DOHH2 (cell line): ENCODE measurements at regions not wholly inside any gene's neighbourhood (a gene's known extent, or its start where the extent isn't known, plus 50 kb on each side); places are given as distances from the start of the nearest gene placed in this dataset.

ENCODE experiments used
- H3F3A ChIP-seq: fragments of 200-600 bp; sonication (generic), shearing (Covaris generic); 2 replicates; pipeline ENCODE4 v1.6.0; 2016; ENCODE audit warnings: antibody characterized with exemption, mild to moderate bottlenecking; ENCODE audit not compliant: control insufficient read depth, insufficient read depth
- H3K27ac ChIP-seq: fragments of 200-600 bp; sonication (generic); 2 replicates; pipeline ENCODE4 v1.5.1; 2014; ENCODE audit warnings: low read depth, mild to moderate bottlenecking, low read length, moderate library complexity
- H3K27me3 ChIP-seq: fragments of 200-600 bp; sonication (generic); 2 replicates; pipeline ENCODE4 v1.6.1; 2014; ENCODE audit warnings: mild to moderate bottlenecking, low read length, mixed read lengths; ENCODE audit not compliant: control insufficient read depth
- H3K36me3 ChIP-seq: fragments of 200-600 bp; sonication (generic); 2 replicates; pipeline ENCODE4 v1.6.1; 2014; ENCODE audit warnings: mild to moderate bottlenecking, low read length, moderate library complexity, mixed read lengths; ENCODE audit not compliant: control insufficient read depth
- H3K4me1 ChIP-seq: fragments of 200-600 bp; sonication (generic); 2 replicates; pipeline ENCODE4 v1.6.1; 2014; ENCODE audit warnings: mild to moderate bottlenecking, low read length, mixed read lengths; ENCODE audit not compliant: control insufficient read depth
- H3K4me2 ChIP-seq: fragments of 200-600 bp; sonication (generic); 2 replicates; pipeline ENCODE4 v1.6.0; 2014; ENCODE audit warnings: mild to moderate bottlenecking, low read length, moderate library complexity
- H3K4me3 ChIP-seq: fragments of 200-600 bp; sonication (generic); 2 replicates; pipeline ENCODE4 v1.5.1; 2014; ENCODE audit warnings: mild to moderate bottlenecking, low read length, mixed read lengths
- H3K79me2 ChIP-seq: fragments of 200-600 bp; sonication (generic); 2 replicates; pipeline ENCODE4 v1.6.1; 2014; ENCODE audit warnings: mild to moderate bottlenecking, low read length, mixed read lengths; ENCODE audit not compliant: control insufficient read depth
- H3K9me2 ChIP-seq: fragments of 200-600 bp; sonication (generic); replicated peaks from 2 replicates; pipeline ENCODE4 v1.6.1; 2014; ENCODE audit warnings: mild to moderate bottlenecking, low read length, mixed read lengths; ENCODE audit not compliant: control insufficient read depth
- H3K9me3 ChIP-seq: fragments of 200-600 bp; sonication (generic); 2 replicates; pipeline ENCODE4 v1.6.1; 2014; ENCODE audit warnings: antibody characterized with exemption, low read length, mixed read lengths; ENCODE audit not compliant: control insufficient read depth, insufficient read depth
- H4K20me1 ChIP-seq: fragments of 200-600 bp; sonication (generic); 2 replicates; pipeline ENCODE4 v1.6.0; 2014; ENCODE audit warnings: low read depth, mild to moderate bottlenecking, antibody characterized with exemption, low read length, moderate library complexity; ENCODE audit not compliant: control insufficient read depth, insufficient read depth
- CTCF ChIP-seq: fragments of 200-600 bp; sonication (generic); IDR thresholded peaks from one replicate; pipeline ENCODE4 v1.5.1; 2014; ENCODE audit warnings: antibody characterized with exemption, mild to moderate bottlenecking, low read depth, low read length; ENCODE audit not compliant: poor library complexity, severe bottlenecking
- EZH2phosphoT487 ChIP-seq: fragments of 200-600 bp; sonication (generic); IDR thresholded peaks from 2 replicates; pipeline ENCODE4 v1.6.1; 2017; ENCODE audit warnings: borderline replicate concordance, mild to moderate bottlenecking, antibody characterized with exemption, low read length, moderate library complexity, mixed read lengths

GRCh38 chr12:30473274-30473673, 222.4 kb downstream of the IPO8 start:
- Histone ChIP-seq H3K9me3 (peaks cover 5% of the 10 kb centered on the region; the same call in 1 of the 2 replicates), H3K27me3 (no peaks in the 10 kb centered on the region), H3K27ac (no peak overlapping the region), H3K36me3 (no peaks in the 10 kb centered on the region), H3K4me2 (no peak overlapping the region), H3F3A (no peaks in the 10 kb centered on the region), H3K4me3 (no peak overlapping the region), H3K4me1 (no peaks in the 10 kb centered on the region), H3K9me2 (no peaks in the 10 kb centered on the region), H3K79me2 (no peaks in the 10 kb centered on the region), H4K20me1 (no peaks in the 10 kb centered on the region)
- TF ChIP-seq CTCF, result no peak
- no peak for TF ChIP-seq EZH2phosphoT487

GRCh38 chr12:30466093-30466585, 229.5 kb downstream of the IPO8 start:
- H3K4me3 ChIP-seq, result no peak overlapping the region
- H3K36me3 ChIP-seq, result no peaks in the 10 kb centered on the region
- H3F3A ChIP-seq, result no peaks in the 10 kb centered on the region
- H3K9me3 ChIP-seq, result 0 out of 2 replicates have a peak, but pooled peaks cover 5% of the 10 kb centered on the region
- H3K9me2 ChIP-seq, result no peaks in the 10 kb centered on the region
- H4K20me1 ChIP-seq, result no peaks in the 10 kb centered on the region
- H3K79me2 ChIP-seq, result no peaks in the 10 kb centered on the region
- no peaks in the 10 kb centered on the region for H3K4me1 ChIP-seq
- no peak overlapping the region for H3K4me2 ChIP-seq
- TF ChIP-seq EZH2phosphoT487 (no peak), CTCF (no peak)
- H3K27ac ChIP-seq, result no peak overlapping the region
- H3K27me3 ChIP-seq, result no peaks in the 10 kb centered on the region

GRCh38 chr12:30463636-30464035, 232.0 kb downstream of the IPO8 start:
- Histone ChIP-seq H3K4me1 (no peaks in the 10 kb centered on the region), H3F3A (no peaks in the 10 kb centered on the region), H3K27ac (no peak overlapping the region), H3K9me3 (no peaks in the 10 kb centered on the region), H3K9me2 (no peaks in the 10 kb centered on the region), H3K27me3 (no peaks in the 10 kb centered on the region), H3K4me2 (no peak overlapping the region), H3K79me2 (no peaks in the 10 kb centered on the region), H3K4me3 (no peak overlapping the region), H3K36me3 (no peaks in the 10 kb centered on the region), H4K20me1 (no peaks in the 10 kb centered on the region)
- TF ChIP-seq CTCF, result no peak
- TF ChIP-seq EZH2phosphoT487, result no peak
